ENCODE measurements at regions not wholly inside any gene's neighbourhood (a gene's known extent, or its start where the extent isn't known, plus 50 kb on each side); places are given as distances from the start of the nearest gene placed in this dataset.

- H3K27ac Mint-ChIP-seq (ENCODE audit: low read depth): no peak overlapping the region
- H3K4me1 Mint-ChIP-seq: no peaks in the 10 kb centered on the region
- H3K36me3 Mint-ChIP-seq (ENCODE audit: insufficient read depth): no peaks in the 10 kb centered on the region
- no peak overlapping the region for H3K4me3 Mint-ChIP-seq
- ATAC-seq (replicated peaks; ENCODE audit: extremely low read depth, poor library complexity, severe bottlenecking): no peak
- no peaks in the 10 kb centered on the region for H3K9me3 Mint-ChIP-seq
- no peak for DNase-seq (ENCODE audit: low spot score in 2 of 2)
- no peaks in the 10 kb centered on the region for H3K27me3 Mint-ChIP-seq
These were observed 239.2 kb downstream of the MSRB3 start for GRCh38 chr12:65517656-65518210.

- no peak overlapping the region for H3K27ac Mint-ChIP-seq (ENCODE audit: low read depth)
- no peaks in the 10 kb centered on the region for H3K27me3 Mint-ChIP-seq
- H3K36me3 Mint-ChIP-seq (ENCODE audit: insufficient read depth): no peaks in the 10 kb centered on the region
- no peaks in the 10 kb centered on the region for H3K9me3 Mint-ChIP-seq
- H3K4me1 Mint-ChIP-seq: no peaks in the 10 kb centered on the region
- no peak for DNase-seq (ENCODE audit: low spot score in 2 of 2)
- ATAC-seq (replicated peaks; ENCODE audit: extremely low read depth, poor library complexity, severe bottlenecking): no peak
- H3K4me3 Mint-ChIP-seq: no peak overlapping the region
These were observed 240.3 kb downstream of the MSRB3 start for GRCh38 chr12:65518771-65519170.

DNA sequence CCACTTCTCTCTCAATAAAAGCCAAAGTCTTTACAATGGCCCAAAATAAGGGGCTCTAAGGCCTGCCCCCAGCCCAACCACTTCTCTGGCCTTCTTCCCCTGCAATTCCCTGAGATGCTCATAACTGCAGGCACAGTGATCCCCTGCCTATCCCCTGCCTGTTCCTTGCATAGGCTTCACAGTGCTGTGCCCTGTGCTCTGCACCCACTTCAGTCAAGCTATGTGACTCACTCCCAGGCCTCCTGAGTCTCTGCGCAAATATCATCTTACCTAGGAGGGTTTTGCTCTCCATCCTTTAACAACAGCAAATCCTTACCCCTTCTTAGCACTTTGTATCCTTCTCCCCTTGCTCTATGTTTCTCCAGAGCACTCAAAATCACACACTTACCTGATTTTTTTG is 242.2 kb downstream of the MSRB3 start:
- Mint-ChIP-seq H3K27me3 (no peaks in the 10 kb centered on the region), H3K4me1 (no peaks in the 10 kb centered on the region), H3K9me3 (no peaks in the 10 kb centered on the region), H3K36me3 (ENCODE audit: insufficient read depth) (no peaks in the 10 kb centered on the region), H3K27ac (ENCODE audit: low read depth) (no peak overlapping the region), H3K4me3 (no peak overlapping the region)
- ATAC-seq (replicated peaks; ENCODE audit: extremely low read depth, poor library complexity, severe bottlenecking) (no peak), DNase-seq (ENCODE audit: low spot score in 2 of 2) (no peak)

DNA sequence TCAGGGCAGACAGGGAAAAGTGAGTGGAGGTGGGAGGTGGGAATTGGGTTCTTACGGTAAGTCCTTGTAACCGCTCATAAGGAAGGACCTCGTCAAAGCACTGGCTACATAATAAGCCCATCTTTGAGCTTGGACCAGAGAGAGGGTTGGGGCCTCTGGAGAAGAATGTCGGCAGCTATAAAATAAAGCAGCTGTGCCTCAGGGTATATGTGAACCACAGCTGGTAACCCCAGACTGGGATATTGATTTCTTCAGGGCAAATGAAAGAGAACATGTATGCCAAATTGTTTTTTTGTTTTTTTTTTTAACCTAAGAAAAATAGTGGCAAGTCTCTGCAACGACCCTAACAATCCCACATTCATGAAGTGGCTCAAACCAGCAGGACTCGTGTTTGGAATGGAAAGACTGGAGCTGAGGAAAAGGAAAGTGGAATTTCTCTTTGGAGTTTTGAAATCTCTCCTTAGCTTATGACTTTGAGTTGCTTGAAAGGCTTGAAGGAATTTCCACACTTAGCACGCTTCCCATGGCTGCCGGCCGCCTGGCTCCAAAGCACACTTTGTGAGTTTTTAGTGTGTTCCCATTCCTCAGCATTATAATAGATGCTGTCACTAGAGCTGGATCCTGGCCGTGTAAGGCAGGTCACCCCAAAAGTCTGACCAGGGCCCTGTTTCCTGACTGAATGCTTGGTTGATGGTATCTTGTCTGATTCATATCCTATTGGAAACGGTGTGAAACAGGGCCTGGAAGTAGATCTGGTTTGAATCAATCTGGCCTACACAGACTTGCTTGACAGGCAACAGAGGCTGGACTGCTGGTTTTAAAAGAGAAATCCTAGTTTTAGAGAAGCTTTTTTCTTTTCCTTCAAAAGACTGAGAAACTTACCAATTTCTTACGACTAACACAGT is 244.7 kb downstream of the MSRB3 start:
- no peak for DNase-seq (ENCODE audit: low spot score in 2 of 2)
- no peak for ATAC-seq (replicated peaks; ENCODE audit: extremely low read depth, poor library complexity, severe bottlenecking)
- no peaks in the 10 kb centered on the region for H3K27me3 Mint-ChIP-seq

DNA sequence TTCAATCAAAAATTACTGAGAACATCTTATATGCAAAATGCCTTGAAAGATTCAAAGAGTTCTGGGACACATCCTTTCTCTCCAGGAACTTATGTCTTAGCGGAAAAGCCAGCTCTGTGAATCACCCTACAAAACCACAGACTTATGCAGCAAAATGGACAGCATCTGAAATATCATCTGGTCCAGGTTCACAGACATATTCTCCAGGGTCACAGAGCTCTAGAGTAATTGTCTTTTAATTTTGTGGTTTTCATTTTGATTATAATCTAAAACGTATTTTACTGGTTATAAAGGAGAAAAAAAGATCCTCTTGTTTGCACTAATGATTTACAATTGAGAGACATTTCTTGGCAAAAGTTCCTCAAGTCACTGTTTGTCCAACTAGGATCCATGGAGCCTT is 246.2 kb downstream of the MSRB3 start:
- DNase-seq (ENCODE audit: low spot score in 2 of 2) (no peak), ATAC-seq (replicated peaks; ENCODE audit: extremely low read depth, poor library complexity, severe bottlenecking) (no peak)
- H3K4me1 Mint-ChIP-seq: no peaks in the 10 kb centered on the region
- no peaks in the 10 kb centered on the region for H3K9me3 Mint-ChIP-seq
- no peak overlapping the region for H3K4me3 Mint-ChIP-seq
- H3K27ac Mint-ChIP-seq (ENCODE audit: low read depth): no peak overlapping the region
- peaks cover 4% of the 10 kb centered on the region for H3K27me3 Mint-ChIP-seq
- H3K36me3 Mint-ChIP-seq (ENCODE audit: insufficient read depth): no peaks in the 10 kb centered on the region

More for the DNA sequence above, 244.7 kb downstream of the MSRB3 start:
- H3K36me3 Mint-ChIP-seq (ENCODE audit: insufficient read depth): no peaks in the 10 kb centered on the region
- no peaks in the 10 kb centered on the region for H3K4me1 Mint-ChIP-seq
- H3K9me3 Mint-ChIP-seq: no peaks in the 10 kb centered on the region
- no peak overlapping the region for H3K4me3 Mint-ChIP-seq
- no peak overlapping the region for H3K27ac Mint-ChIP-seq (ENCODE audit: low read depth)

DNA sequence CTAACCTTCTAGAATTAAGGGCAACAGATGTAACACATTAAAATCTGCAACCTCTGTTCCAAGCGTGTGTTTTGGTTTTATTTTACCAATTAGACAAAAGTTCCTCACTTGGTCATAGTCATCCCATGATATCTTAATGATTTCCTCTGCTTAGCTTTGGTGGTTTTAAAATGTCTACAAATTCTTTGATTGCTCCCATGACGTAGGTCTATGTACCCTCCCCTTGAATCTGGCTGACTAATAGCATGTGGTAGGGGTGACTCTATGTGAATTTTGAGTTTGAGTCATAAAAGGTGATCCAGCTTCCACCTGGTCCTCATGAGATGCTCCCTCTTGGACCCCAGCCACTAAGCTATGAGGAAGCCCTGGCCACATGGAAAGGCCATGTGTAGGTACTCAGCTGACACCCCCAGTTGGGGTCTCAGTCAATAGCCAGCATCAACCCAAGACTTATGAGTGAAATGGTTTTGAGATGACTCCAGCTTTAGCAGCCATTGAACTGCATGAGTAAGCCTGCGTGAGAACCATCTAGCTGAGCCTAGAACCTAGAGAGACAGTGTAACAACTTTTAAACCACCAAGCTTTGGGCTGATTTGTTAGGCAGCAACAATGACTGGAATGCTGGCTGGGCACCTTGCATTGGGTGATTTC is 247.1 kb downstream of the MSRB3 start:
- Mint-ChIP-seq H3K27ac (ENCODE audit: low read depth) (no peak overlapping the region), H3K36me3 (ENCODE audit: insufficient read depth) (no peaks in the 10 kb centered on the region), H3K9me3 (peaks cover 6% of the 10 kb centered on the region), H3K4me3 (no peak overlapping the region), H3K4me1 (no peaks in the 10 kb centered on the region), H3K27me3 (peaks cover 12% of the 10 kb centered on the region)
- ATAC-seq (replicated peaks; ENCODE audit: extremely low read depth, poor library complexity, severe bottlenecking) (no peak), DNase-seq (ENCODE audit: low spot score in 2 of 2) (no peak)

DNA sequence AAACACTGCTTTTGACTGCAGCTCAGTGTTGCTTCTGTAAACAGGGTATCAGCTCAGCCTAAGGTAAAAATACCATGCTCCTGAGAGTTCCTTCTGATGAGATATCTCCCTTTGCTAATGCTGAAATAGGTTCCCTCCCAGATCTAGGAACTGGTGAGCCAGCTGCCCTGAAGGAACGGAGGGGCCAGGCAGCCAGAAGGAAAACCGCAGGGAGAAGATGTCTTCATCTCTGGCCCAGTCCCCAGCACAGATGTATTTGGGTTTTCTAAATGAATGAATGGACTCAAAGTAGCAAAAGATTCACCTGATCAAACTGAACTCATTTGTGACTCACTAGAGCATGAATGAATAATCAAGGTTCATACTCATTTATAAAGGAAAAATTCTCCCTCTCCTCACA is 247.8 kb downstream of the MSRB3 start:
- H3K4me1 Mint-ChIP-seq: no peaks in the 10 kb centered on the region
- H3K27ac Mint-ChIP-seq (ENCODE audit: low read depth): no peak overlapping the region
- ATAC-seq (replicated peaks; ENCODE audit: extremely low read depth, poor library complexity, severe bottlenecking): no peak
- no peaks in the 10 kb centered on the region for H3K36me3 Mint-ChIP-seq (ENCODE audit: insufficient read depth)
- H3K27me3 Mint-ChIP-seq: peaks cover 12% of the 10 kb centered on the region
- no peak overlapping the region for H3K4me3 Mint-ChIP-seq
- DNase-seq (ENCODE audit: low spot score in 2 of 2): no peak
- peaks cover 6% of the 10 kb centered on the region for H3K9me3 Mint-ChIP-seq

DNA sequence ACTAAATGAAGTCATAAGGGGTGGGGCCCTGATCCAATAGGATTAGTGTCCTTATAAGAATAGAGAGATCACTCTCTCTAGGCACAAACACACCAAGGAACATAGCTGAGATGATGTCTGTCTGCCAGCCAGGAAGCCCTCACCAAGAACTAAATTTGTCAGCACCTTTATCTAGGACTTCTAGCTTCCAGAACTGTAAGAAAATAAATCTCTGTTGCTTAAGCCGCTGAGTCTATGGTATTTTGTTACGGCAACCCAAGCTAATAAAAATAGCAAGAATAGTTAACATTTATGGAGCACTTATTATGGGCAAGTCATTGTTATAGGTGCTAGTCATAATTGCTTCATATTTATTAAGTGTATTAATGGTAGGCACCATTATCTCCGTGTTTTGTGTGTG is 249.6 kb downstream of the MSRB3 start:
- Mint-ChIP-seq H3K27ac (ENCODE audit: low read depth) (no peak overlapping the region), H3K4me1 (no peaks in the 10 kb centered on the region), H3K9me3 (peaks cover 6% of the 10 kb centered on the region), H3K27me3 (peaks cover 12% of the 10 kb centered on the region), H3K4me3 (no peak overlapping the region), H3K36me3 (ENCODE audit: insufficient read depth) (no peaks in the 10 kb centered on the region)
- ATAC-seq (replicated peaks; ENCODE audit: extremely low read depth, poor library complexity, severe bottlenecking) (no peak), DNase-seq (ENCODE audit: low spot score in 2 of 2) (no peak)

GRCh38 chr12:65529106-65529505 is 250.6 kb downstream of the MSRB3 start:
- no peak for DNase-seq (ENCODE audit: low spot score in 2 of 2)
- Mint-ChIP-seq H3K27ac (ENCODE audit: low read depth) (no peak overlapping the region), H3K9me3 (peaks cover 6% of the 10 kb centered on the region), H3K4me3 (no peak overlapping the region), H3K4me1 (no peaks in the 10 kb centered on the region), H3K27me3 (peaks cover 12% of the 10 kb centered on the region), H3K36me3 (ENCODE audit: insufficient read depth) (no peaks in the 10 kb centered on the region)
- ATAC-seq (replicated peaks; ENCODE audit: extremely low read depth, poor library complexity, severe bottlenecking): no peak

GRCh38 chr12:65529771-65530435 is 251.4 kb downstream of the MSRB3 start:
- Mint-ChIP-seq H3K27me3 (peaks cover 12% of the 10 kb centered on the region), H3K4me3 (no peak overlapping the region), H3K4me1 (no peaks in the 10 kb centered on the region), H3K9me3 (peaks cover 6% of the 10 kb centered on the region), H3K27ac (ENCODE audit: low read depth) (no peak overlapping the region), H3K36me3 (ENCODE audit: insufficient read depth) (no peaks in the 10 kb centered on the region)
- ATAC-seq (replicated peaks; ENCODE audit: extremely low read depth, poor library complexity, severe bottlenecking) (no peak), DNase-seq (ENCODE audit: low spot score in 2 of 2) (no peak)

DNA sequence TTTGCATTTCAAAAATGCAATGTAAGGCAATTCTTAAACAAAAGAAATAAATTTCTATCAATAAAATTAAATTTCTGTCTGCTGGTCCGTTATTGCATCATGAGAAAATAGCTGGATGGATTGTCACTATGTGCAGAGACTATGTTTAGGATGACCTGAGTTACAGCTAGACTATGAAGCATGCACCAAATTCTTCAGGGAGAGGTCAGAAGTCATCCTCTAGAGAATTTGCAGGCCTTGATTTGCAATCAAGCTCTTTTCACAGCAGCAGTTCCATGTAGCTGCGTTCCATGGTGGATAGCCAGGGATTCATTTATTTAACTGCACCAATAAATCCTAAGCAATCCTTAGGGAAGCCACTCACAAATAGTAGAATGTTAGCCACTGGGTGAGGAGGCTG is 253.7 kb downstream of the MSRB3 start:
- Mint-ChIP-seq H3K27ac (ENCODE audit: low read depth) (no peak overlapping the region), H3K9me3 (peaks cover 6% of the 10 kb centered on the region), H3K4me3 (no peak overlapping the region), H3K36me3 (ENCODE audit: insufficient read depth) (no peaks in the 10 kb centered on the region), H3K27me3 (peaks cover 12% of the 10 kb centered on the region), H3K4me1 (no peaks in the 10 kb centered on the region)
- ATAC-seq (replicated peaks; ENCODE audit: extremely low read depth, poor library complexity, severe bottlenecking): no peak
- DNase-seq (ENCODE audit: low spot score in 2 of 2): no peak

GRCh38 chr12:65532764-65533163 is 254.3 kb downstream of the MSRB3 start:
- Mint-ChIP-seq H3K27me3 (peaks cover 12% of the 10 kb centered on the region), H3K9me3 (peaks cover 7% of the 10 kb centered on the region), H3K4me3 (no peak overlapping the region), H3K4me1 (no peaks in the 10 kb centered on the region), H3K36me3 (ENCODE audit: insufficient read depth) (no peaks in the 10 kb centered on the region), H3K27ac (ENCODE audit: low read depth) (no peak overlapping the region)
- no peak for ATAC-seq (replicated peaks; ENCODE audit: extremely low read depth, poor library complexity, severe bottlenecking)
- no peak for DNase-seq (ENCODE audit: low spot score in 2 of 2)

Data from central memory CD8-positive, alpha-beta T cell (primary cell).